K562 (cell line): ENCODE measurements at regions not wholly inside any gene's neighbourhood (a gene's known extent, or its start where the extent isn't known, plus 50 kb on each side); places are given as distances from the start of the nearest gene placed in this dataset.

Source experiments
- ATAC-seq: fragments of 200-7000 bp; cut with Tn5 transposase; 3 replicates; pipeline ENCODE4 v1.9.1; 2020; ENCODE audit warnings: moderate library complexity
- BruUV-seq: library from RNA; stranded (reverse); fragments of 400-500 nt; replicated peaks from 2 replicates; lab custom pipeline; 2021; lab: Mats Ljungman, UMichigan
- CTCF ChIA-PET: fragments of 300-600 bp; formaldehyde crosslinking; extraction: SDS; loops from one replicate; lab custom pipeline; 2021; ENCODE audit warnings: low intra/inter-chr PET ratio; lab: Yijun Ruan, JAX
- POLR2A ChIA-PET: fragments of 300-600, 350-650 bp; sonication (Branson Sonifier 250); formaldehyde crosslinking; extraction: SDS; loops from one replicate; lab custom pipeline; 2021; ENCODE audit warnings: antibody characterized with exemption, inconsistent platforms; lab: Yijun Ruan, JAX
- DNase-seq, 4 experiments: peaks; one replicate each; pipeline versions ENCODE4 v3.0.0 to v3.0.0-alpha.2; 2011 to 2018; ENCODE audit warnings: low spot score in 3 of 4, mixed read lengths in 3 of 4; ENCODE audit errors: extremely low read depth in 1 of 4
- FAIRE-seq: peaks from 2 replicates; lab custom pipeline; 2011; peaks lifted over from hg19 to GRCh38; lab: Jason Lieb, UNC
- H2AFZ ChIP-seq: 2 replicates; pipeline ENCODE4 v1.6.0; 2011; ENCODE audit warnings: low read depth, low read length, control low read depth, inconsistent platforms
- H3K27ac ChIP-seq: fragments of 200-600 bp; 3 replicates; pipeline ENCODE4 v1.8.0; 2011; ENCODE audit warnings: low read depth, mild to moderate bottlenecking, control low read depth, inconsistent platforms, low read length, moderate library complexity, mixed read lengths; ENCODE audit errors: extremely low read depth
- H3K27me3 ChIP-seq, 2 experiments: fragments of 300-600 bp in 1 of 2; 2 replicates in 1 of 2; 3 replicates in 1 of 2; pipeline versions ENCODE4 v1.6.0 to v1.8.0; 2011; ENCODE audit warnings: inconsistent platforms in 2 of 2, low read length in 2 of 2, mild to moderate bottlenecking in 1 of 2, mixed read lengths in 1 of 2, moderate library complexity in 1 of 2; ENCODE audit not compliant: control insufficient read depth in 2 of 2, insufficient read depth in 2 of 2
- H3K36me3 ChIP-seq: fragments of 300-600 bp; 3 replicates; pipeline ENCODE4 v1.8.0; 2011; ENCODE audit warnings: mild to moderate bottlenecking, low read length, inconsistent platforms; ENCODE audit not compliant: control insufficient read depth, insufficient read depth
- H3K4me1 ChIP-seq, 2 experiments: fragments of 200-600 bp in 1 of 2; replicated peaks in 1 of 2; 2 replicates in 1 of 2; 3 replicates in 1 of 2; pipeline versions ENCODE4 v1.5.1 to v1.8.0; 2011; ENCODE audit warnings: inconsistent platforms in 2 of 2, low read length in 2 of 2, mild to moderate bottlenecking in 1 of 2, mixed read lengths in 1 of 2, moderate library complexity in 1 of 2; ENCODE audit not compliant: control insufficient read depth in 2 of 2, insufficient read depth in 2 of 2
- H3K4me2 ChIP-seq: 2 replicates; pipeline ENCODE4 v1.6.1; 2011; ENCODE audit warnings: low read length, control low read depth, inconsistent platforms, mixed read lengths; ENCODE audit not compliant: insufficient read depth
- H3K4me3 ChIP-seq: fragments of 200-600 bp; sonication (generic), shearing (Covaris generic); 2 replicates; pipeline ENCODE4 v1.5.1; 2016; ENCODE audit warnings: control low read depth, inconsistent platforms
- H3K79me2 ChIP-seq: fragments of 200-600 bp; 3 replicates; pipeline ENCODE4 v1.8.0; 2011; ENCODE audit warnings: low read length, inconsistent platforms; ENCODE audit not compliant: control insufficient read depth, insufficient read depth
- H3K9ac ChIP-seq, 2 experiments: 2 replicates each; pipeline versions ENCODE4 v1.6.0 to v1.6.1; 2011; ENCODE audit warnings: low read depth in 2 of 2, low read length in 2 of 2, control low read depth in 1 of 2, inconsistent platforms in 1 of 2, mild to moderate bottlenecking in 1 of 2, mixed read lengths in 1 of 2; ENCODE audit not compliant: insufficient read depth in 1 of 2
- H3K9me1 ChIP-seq: one replicate; pipeline ENCODE4 v1.6.0; 2011; ENCODE audit warnings: inconsistent platforms, mild to moderate bottlenecking, low read length, moderate library complexity; ENCODE audit not compliant: control insufficient read depth, insufficient read depth
- H3K9me3 ChIP-seq: replicated peaks from 2 replicates; pipeline ENCODE4 v1.5.1; 2011; ENCODE audit warnings: low read depth, low read length, inconsistent platforms; ENCODE audit not compliant: control insufficient read depth, insufficient read depth
- H4K20me1 ChIP-seq: replicated peaks from 2 replicates; pipeline ENCODE4 v1.6.1; 2011; ENCODE audit warnings: low read length, inconsistent platforms, mixed read lengths; ENCODE audit not compliant: control insufficient read depth, insufficient read depth
- HMG20B ChIP-seq: fragments of 250-450 bp; sonication (Bioruptor Pico); IDR thresholded peaks from 2 replicates; pipeline ENCODE4 v1.5.0; 2021; ENCODE audit warnings: mild to moderate bottlenecking
- THRAP3 ChIP-seq: fragments of 450-650 bp; IDR thresholded peaks from 2 replicates; pipeline ENCODE4 v1.6.1; 2016; ENCODE audit warnings: mild to moderate bottlenecking, inconsistent platforms, borderline replicate concordance
- ZNF707 ChIP-seq: fragments of 250-450 bp; sonication (Bioruptor Pico); conservative IDR thresholded peaks from 2 replicates; pipeline ENCODE4 v1.8.0; 2022; ENCODE audit warnings: inconsistent platforms, mild to moderate bottlenecking, moderate library complexity
- WGBS: fragments of 100-300 bp; shearing (Covaris generic); methylation state at CpG from one replicate; pipeline ENCODE4 v1.1.6; 2016; ENCODE audit warnings: low coverage, mixed read lengths; ENCODE audit not compliant: insufficient coverage; ENCODE audit errors: missing lambda C conversion rate; 5-methylcytosine and 5-hydroxymethylcytosine counted together
- in situ Hi-C: fragments of 300-500 bp; cut with MboI; formaldehyde crosslinking; loops from 4 replicates; pipeline ENCODE4 v1.15.0; 2018; ENCODE audit warnings: inconsistent platforms, mixed read lengths
- intact Hi-C: fragments of 100-400 bp; cut with micrococcal nuclease; formaldehyde crosslinking; loops from 2 replicates; pipeline ENCODE4 v1.14.2; 2022

GRCh38 chr6:145428706-145429105 lies 306.6 kb downstream of the EPM2A start:
- no TSS peak for BruUV-seq
- no peak for ATAC-seq
- H3K79me2 ChIP-seq, result no peaks in the 10 kb centered on the region
- no peaks in the 10 kb centered on the region for H3K9me3 ChIP-seq
- H3K9ac ChIP-seq, result no peak overlapping the region
- no peaks in the 10 kb centered on the region for H3K4me1 ChIP-seq
- no peak overlapping the region for H2AFZ ChIP-seq
- POLR2A ChIA-PET, result no interaction called here
- in situ Hi-C loops (no loop called here), intact Hi-C loops (no loop called here)
- no peaks in the 10 kb centered on the region for H3K36me3 ChIP-seq
- H3K4me3 ChIP-seq, result no peak overlapping the region
- H3K9me1 ChIP-seq, result no peaks in the 10 kb centered on the region
- DNase-seq, result no peak
- WGBS, result 1% methylated on average over 6 of the region's 6 CpGs
- FAIRE-seq, result no peak
- no peak overlapping the region for H3K27ac ChIP-seq
- no peak overlapping the region for H3K4me2 ChIP-seq
- no peaks in the 10 kb centered on the region for H3K27me3 ChIP-seq
- TF ChIP-seq THRAP3, result no peak
- CTCF ChIA-PET, result no interaction called here
- H4K20me1 ChIP-seq, result no peaks in the 10 kb centered on the region

- H3K36me3 ChIP-seq, result no peaks in the 10 kb centered on the region
- no peak for FAIRE-seq
- DNase-seq, result no peak
- H3K4me2 ChIP-seq, result no peak overlapping the region
- no peak overlapping the region for H3K27ac ChIP-seq
- H2AFZ ChIP-seq, result no peak overlapping the region
- in situ Hi-C loops, result no loop called here
- no peak for ATAC-seq
- no peak overlapping the region for H3K9ac ChIP-seq
- H3K4me3 ChIP-seq, result no peak overlapping the region
- TF ChIP-seq ZNF707 (CRISPR knock-in tag) (peak; percentile 85), HMG20B (CRISPR knock-in tag) (no peak)
- POLR2A ChIA-PET, result no interaction called here
- 3% methylated on average over 2 of the region's 2 CpGs for WGBS
- no peaks in the 10 kb centered on the region for H3K4me1 ChIP-seq
- no peaks in the 10 kb centered on the region for H3K79me2 ChIP-seq
- no peaks in the 10 kb centered on the region for H3K27me3 ChIP-seq
- no TSS peak for BruUV-seq
- H3K9me3 ChIP-seq, result peaks cover 3% of the 10 kb centered on the region; the same call in 1 of the 2 replicates
- no peaks in the 10 kb centered on the region for H4K20me1 ChIP-seq
- CTCF ChIA-PET, result no interaction called here
- H3K9me1 ChIP-seq, result no peaks in the 10 kb centered on the region
- intact Hi-C loops, result loop anchor here (10.0 kb wide), 1 partner anchor 263 kb away; no protein-coding TSS in a partner anchor
Measured at GRCh38 chr6:145442110-145442509, 293.2 kb downstream of the EPM2A start.
